ENCODE measurements at regions not wholly inside any gene's neighbourhood (a gene's known extent, or its start where the extent isn't known, plus 50 kb on each side); places are given as distances from the start of the nearest gene placed in this dataset.
"Not testable (repeated sequence)": the region's sequence is repeated elsewhere in the genome, so short reads cannot be mapped to it uniquely, and the experiment has no call there.

- intact Hi-C loops (cut with micrococcal nuclease): no loop called here
Measured at GRCh38 chr10:3661271-3661670, 123.7 kb downstream of the KLF6 start.

- intact Hi-C loops (cut with micrococcal nuclease): no loop called here
Measured at GRCh38 chr10:3660753-3661152, 124.3 kb downstream of the KLF6 start.

GRCh38 chr10:3659203-3659917 is 125.6 kb downstream of the KLF6 start:
- intact Hi-C loops (cut with micrococcal nuclease): no loop called here

GRCh38 chr10:3658766-3659165 is 126.2 kb downstream of the KLF6 start:
- intact Hi-C loops (cut with micrococcal nuclease): no loop called here

- intact Hi-C loops (cut with micrococcal nuclease): no loop called here
Measured at GRCh38 chr10:3656214-3656613, 128.8 kb downstream of the KLF6 start.

- intact Hi-C loops (cut with micrococcal nuclease): no loop called here
Measured at GRCh38 chr10:3655528-3655927, 129.5 kb downstream of the KLF6 start.

- intact Hi-C loops (cut with micrococcal nuclease): no loop called here
Measured at GRCh38 chr10:3654980-3655379, 130.0 kb downstream of the KLF6 start.

- intact Hi-C loops (cut with micrococcal nuclease): no loop called here
Measured at GRCh38 chr10:3654496-3654895, 130.5 kb downstream of the KLF6 start.

GRCh38 chr10:3653303-3653702 is 131.7 kb downstream of the KLF6 start:
- intact Hi-C loops (cut with micrococcal nuclease): not testable (repeated sequence)

GRCh38 chr10:3652886-3653285 is 132.1 kb downstream of the KLF6 start:
- intact Hi-C loops (cut with micrococcal nuclease): no loop called here

GRCh38 chr10:3651969-3652653 is 132.9 kb downstream of the KLF6 start:
- intact Hi-C loops (cut with micrococcal nuclease): no loop called here

- intact Hi-C loops (cut with micrococcal nuclease): no loop called here
Measured at GRCh38 chr10:3648576-3648975, 136.4 kb downstream of the KLF6 start.

GRCh38 chr10:3648170-3648569 is 136.8 kb downstream of the KLF6 start:
- intact Hi-C loops (cut with micrococcal nuclease): no loop called here

- intact Hi-C loops (cut with micrococcal nuclease): no loop called here
Measured at GRCh38 chr10:3647074-3647473, 137.9 kb downstream of the KLF6 start.

GRCh38 chr10:3645406-3645805 is 139.6 kb downstream of the KLF6 start:
- intact Hi-C loops (cut with micrococcal nuclease): no loop called here

GRCh38 chr10:3640816-3641215 is 144.2 kb downstream of the KLF6 start:
- intact Hi-C loops (cut with micrococcal nuclease): no loop called here

- intact Hi-C loops (cut with micrococcal nuclease): no loop called here
Measured at GRCh38 chr10:3639546-3639945, 145.5 kb downstream of the KLF6 start.

- intact Hi-C loops (cut with micrococcal nuclease): no loop called here
Measured at GRCh38 chr10:3636356-3637181, 148.4 kb downstream of the KLF6 start.

- intact Hi-C loops (cut with micrococcal nuclease): no loop called here
Measured at GRCh38 chr10:3635697-3636096, 149.3 kb downstream of the KLF6 start.

- intact Hi-C loops (cut with micrococcal nuclease): no loop called here
Measured at GRCh38 chr10:3635211-3635671, 149.8 kb downstream of the KLF6 start.

GRCh38 chr10:3634646-3635045 is 150.4 kb downstream of the KLF6 start:
- intact Hi-C loops (cut with micrococcal nuclease): not testable (repeated sequence)

GRCh38 chr10:3631701-3632330 is 153.2 kb downstream of the KLF6 start:
- intact Hi-C loops (cut with micrococcal nuclease): no loop called here

Measured in T-helper 2 cell treated with Interferon-gamma antibody and Interleukin-4, amounts not matched to agents 100 ng/mL and 5 ng/mL, for 36 hours (primary cell).